ENCODE measurements at regions not wholly inside any gene's neighbourhood (a gene's known extent, or its start where the extent isn't known, plus 50 kb on each side); places are given as distances from the start of the nearest gene placed in this dataset.
A peak's percentile ranks its signal among the peaks of the same experiment; 100 is the strongest.
"Not testable (repeated sequence)": the region's sequence is repeated elsewhere in the genome, so short reads cannot be mapped to it uniquely, and the experiment has no call there.

GRCh38 chr15:69760258-69760845, 307.7 kb downstream of the RPLP1 start:
- DNase-seq (ENCODE audit: low read depth in 2 of 2), result no peak

- DNase-seq (ENCODE audit: low read depth in 2 of 2), result peak; percentile 52 to 58
Measured at GRCh38 chr15:69760890-69761568, 308.4 kb downstream of the RPLP1 start.

- no peak for DNase-seq (ENCODE audit: low read depth in 2 of 2)
Measured at GRCh38 chr15:69762373-69763148, 309.9 kb downstream of the RPLP1 start.

- DNase-seq (ENCODE audit: low read depth in 2 of 2), result no peak
Measured at GRCh38 chr15:69763831-69764230, 311.2 kb downstream of the RPLP1 start.

- no peak for DNase-seq (ENCODE audit: low read depth in 2 of 2)
Measured at GRCh38 chr15:69766156-69766555, 313.5 kb downstream of the RPLP1 start.

GRCh38 chr15:69767191-69767590, 314.6 kb downstream of the RPLP1 start:
- no peak for DNase-seq (ENCODE audit: low read depth in 2 of 2)

GRCh38 chr15:69769336-69769735, 316.7 kb downstream of the RPLP1 start:
- not testable (repeated sequence) for DNase-seq (ENCODE audit: low read depth in 2 of 2)

- DNase-seq (ENCODE audit: low read depth in 2 of 2), result not testable (repeated sequence)
Measured at GRCh38 chr15:69774258-69774657, 321.6 kb downstream of the RPLP1 start.

GRCh38 chr15:69774711-69775110, 322.1 kb downstream of the RPLP1 start:
- DNase-seq (ENCODE audit: low read depth in 2 of 2), result not testable (repeated sequence)

GRCh38 chr15:69777356-69777755, 320.4 kb downstream of the TLE3 start:
- no peak for DNase-seq (ENCODE audit: low read depth in 2 of 2)

GRCh38 chr15:69780374-69780773, 317.3 kb downstream of the TLE3 start:
- no peak for DNase-seq (ENCODE audit: low read depth in 2 of 2)

GRCh38 chr15:69780981-69781380, 316.7 kb downstream of the TLE3 start:
- DNase-seq (ENCODE audit: low read depth in 2 of 2), result no peak

GRCh38 chr15:69781411-69782125, 316.1 kb downstream of the TLE3 start:
- DNase-seq (ENCODE audit: low read depth in 2 of 2), result no peak

- no peak for DNase-seq (ENCODE audit: low read depth in 2 of 2)
Measured at GRCh38 chr15:69782139-69782658, 315.5 kb downstream of the TLE3 start.

GRCh38 chr15:69782809-69783208, 314.9 kb downstream of the TLE3 start:
- DNase-seq (ENCODE audit: low read depth in 2 of 2), result no peak

- no peak for DNase-seq (ENCODE audit: low read depth in 2 of 2)
Measured at GRCh38 chr15:69783211-69783610, 314.5 kb downstream of the TLE3 start.

- DNase-seq (ENCODE audit: low read depth in 2 of 2), result no peak
Measured at GRCh38 chr15:69784798-69785566, 312.7 kb downstream of the TLE3 start.

- DNase-seq (ENCODE audit: low read depth in 2 of 2), result no peak
Measured at GRCh38 chr15:69786136-69786701, 311.5 kb downstream of the TLE3 start.

- DNase-seq (ENCODE audit: low read depth in 2 of 2), result no peak
Measured at GRCh38 chr15:69787791-69788190, 309.9 kb downstream of the TLE3 start.

GRCh38 chr15:69789648-69790393, 307.9 kb downstream of the TLE3 start:
- DNase-seq (ENCODE audit: low read depth in 2 of 2), result no peak
